Right lobe of liver (tissue), 6 donors: ENCODE measurements at regions not wholly inside any gene's neighbourhood (a gene's known extent, or its start where the extent isn't known, plus 50 kb on each side); places are given as distances from the start of the nearest gene placed in this dataset.
"Not testable (repeated sequence)": the region's sequence is repeated elsewhere in the genome, so short reads cannot be mapped to it uniquely, and the experiment has no call there.

Experiments used
- ATAC-seq, 4 donors: fragments of 200-7000 bp; cut with Tn5 transposase; one replicate each; pipeline ENCODE4 v1.9.1; 2020; ENCODE audit warnings: mild to moderate bottlenecking in 4 of 4, moderate library complexity in 4 of 4
- DNase-seq, 3 donors: peaks; one replicate each; pipeline ENCODE4 v3.0.0-alpha.2; 2020
- H3K27ac ChIP-seq, 3 donors: fragments of 200-600 bp; one replicate each; pipeline ENCODE4 v1.8.0; 2022
- H3K27me3 ChIP-seq, 2 donors: fragments of 200-600 bp; one replicate each; pipeline ENCODE4 v1.8.0; 2022
- H3K36me3 ChIP-seq, 4 donors: fragments of 200-600 bp; sonication (generic) in 1 of 4; one replicate each; pipeline versions ENCODE4 v1.5.1 to v1.8.0; 2017 to 2022; ENCODE audit warnings: control low read depth in 1 of 4
- H3K4me1 ChIP-seq, 4 donors: fragments of 200-600 bp; sonication (generic) in 1 of 4; one replicate each; pipeline versions ENCODE4 v1.5.1 to v1.8.0; 2017 to 2022; ENCODE audit warnings: control low read depth in 1 of 4
- H3K4me3 ChIP-seq, 3 donors: fragments of 200-600 bp; one replicate each; pipeline ENCODE4 v1.8.0; 2022
- H3K9me3 ChIP-seq, 4 donors: fragments of 200-600 bp; sonication (generic) in 1 of 4; one replicate each; pipeline versions ENCODE4 v1.5.1 to v1.8.0; 2017 to 2022; ENCODE audit warnings: control low read depth in 1 of 4
- CTCF ChIP-seq, 4 donors: fragments of 200-600 bp in 3 of 4; fragments of 450-650 bp in 1 of 4; IDR thresholded peaks; one replicate each; pipeline versions ENCODE4 v1.5.1 to v1.8.0; 2016 to 2022; ENCODE audit warnings: antibody characterized with exemption in 4 of 4, mild to moderate bottlenecking in 2 of 4
- WGBS: methylation state at CpG from one replicate; pipeline ENCODE4 v1.1.6; 2018; ENCODE audit warnings: low coverage, low lambda C conversion rate; ENCODE audit not compliant: insufficient coverage; ENCODE audit errors: missing lambda C conversion rate; 5-methylcytosine and 5-hydroxymethylcytosine counted together
- intact Hi-C, 2 donors: fragments of 100-400 bp; cut with DNase I; formaldehyde crosslinking; loops; one replicate each; pipeline versions ENCODE4 v1.11.2 to v1.14.1; 2022
- donor health status: DM: no; HTN: yes; CAD: no.
- donor health status: DM: no; HTN: no; CAD: no.
- donor health status: DM: no; HTN: no; CAD: no.
- donor health status: DM: no; HTN: yes; CAD: no.
- donor health status: DM: no; HTN: yes; CAD: no.

GRCh38 chr18:14460364-14460763 lies 83.0 kb downstream of the POTEC start:
- DNase-seq: peak in 1 of 3 donors; percentile 35
- intact Hi-C loops, H3K36me3 ChIP-seq, H3K27ac ChIP-seq, ATAC-seq, H3K9me3 ChIP-seq, H3K4me3 ChIP-seq, H3K27me3 ChIP-seq: not testable (repeated sequence)
- no CpG with 5 or more reads among the region's 17 CpGs for WGBS
- peaks cover 0 to 12% (median 0%) of the 10 kb centered on the region in 4 donors for H3K4me1 ChIP-seq

GRCh38 chr18:14459826-14460225 lies 83.6 kb downstream of the POTEC start:
- intact Hi-C loops, ATAC-seq, H3K27me3 ChIP-seq, H3K4me3 ChIP-seq, H3K27ac ChIP-seq, DNase-seq, H3K36me3 ChIP-seq, H3K9me3 ChIP-seq: not testable (repeated sequence)
- peaks cover 0 to 12% (median 0%) of the 10 kb centered on the region in 4 donors for H3K4me1 ChIP-seq
- no CpG with 5 or more reads among the region's 23 CpGs for WGBS

- H3K27me3 ChIP-seq, H3K36me3 ChIP-seq, intact Hi-C loops, H3K9me3 ChIP-seq: not testable (repeated sequence)
- Histone ChIP-seq H3K4me1 (peaks cover 0 to 12% (median 0%) of the 10 kb centered on the region in 4 donors), H3K27ac (peak overlapping the region in 1 of 3 donors; percentile 65), H3K4me3 (peak overlapping the region in 1 of 3 donors; percentile 51)
- TF ChIP-seq CTCF (IDR thresholded peaks at IDR 0.05): peak in 2 of 4 donors; percentile 17 to 63
- DNase-seq (peak; percentile 70 to 95 (median 89)), ATAC-seq (peak in 1 of 4 donors; percentile 39)
- 32% methylated on average over 12 of the region's 62 CpGs for WGBS
Observed at GRCh38 chr18:14458009-14458945, 85.1 kb downstream of the POTEC start.

- DNase-seq (peak in 2 of 3 donors; percentile 42 to 55), ATAC-seq (peak in 1 of 4 donors; percentile 30)
- H3K36me3 ChIP-seq, H3K27me3 ChIP-seq, intact Hi-C loops, H3K4me1 ChIP-seq, H3K9me3 ChIP-seq: not testable (repeated sequence)
- peak overlapping the region; percentile 29 to 56 (median 41) for H3K4me3 ChIP-seq
- H3K27ac ChIP-seq: peak overlapping the region in 1 of 3 donors; percentile 82
- WGBS: 3% methylated on average over 28 of the region's 46 CpGs
Observed at GRCh38 chr18:14450637-14451009, 92.8 kb downstream of the POTEC start.

GRCh38 chr18:14449995-14450636 lies 93.3 kb downstream of the POTEC start:
- DNase-seq (peak; percentile 47 to 75 (median 63)), ATAC-seq (peak in 3 of 4 donors; percentile 82 to 100 (median 89))
- H3K4me1 ChIP-seq, H3K36me3 ChIP-seq, intact Hi-C loops, H3K9me3 ChIP-seq, H3K27me3 ChIP-seq: not testable (repeated sequence)
- Histone ChIP-seq H3K4me3 (peak overlapping the region in 2 of 3 donors; percentile 41 to 56), H3K27ac (peak overlapping the region in 1 of 3 donors; percentile 82)
- no CpG with 5 or more reads among the region's 60 CpGs for WGBS

GRCh38 chr18:14449062-14449461 lies 94.3 kb downstream of the POTEC start:
- intact Hi-C loops, H3K9me3 ChIP-seq, H3K4me3 ChIP-seq, H3K27me3 ChIP-seq, H3K27ac ChIP-seq, H3K36me3 ChIP-seq, DNase-seq, ATAC-seq, H3K4me1 ChIP-seq: not testable (repeated sequence)
- WGBS: 60% methylated on average over 1 of the region's 12 CpGs

- ATAC-seq, H3K9me3 ChIP-seq, H3K27me3 ChIP-seq, H3K4me3 ChIP-seq, H3K4me1 ChIP-seq, H3K36me3 ChIP-seq, intact Hi-C loops, H3K27ac ChIP-seq: not testable (repeated sequence)
- DNase-seq: peak in 1 of 3 donors; percentile 52
- no CpG with 5 or more reads among the region's 4 CpGs for WGBS
Observed at GRCh38 chr18:14447715-14448114, 95.7 kb downstream of the POTEC start.

- WGBS: 50% methylated on average over 3 of the region's 4 CpGs
- H3K27ac ChIP-seq, ATAC-seq, H3K36me3 ChIP-seq, H3K9me3 ChIP-seq, H3K27me3 ChIP-seq, intact Hi-C loops, H3K4me1 ChIP-seq, DNase-seq, H3K4me3 ChIP-seq: not testable (repeated sequence)
Observed at GRCh38 chr18:14435460-14435859, 107.9 kb downstream of the POTEC start.

GRCh38 chr18:14432371-14432770 lies 111.0 kb downstream of the POTEC start:
- H3K36me3 ChIP-seq, intact Hi-C loops, DNase-seq, H3K4me3 ChIP-seq, ATAC-seq, H3K27me3 ChIP-seq, H3K27ac ChIP-seq, H3K9me3 ChIP-seq, H3K4me1 ChIP-seq: not testable (repeated sequence)
- 85% methylated on average over 5 of the region's 10 CpGs for WGBS

- peak; percentile 90 to 92 (median 91) for DNase-seq
- H3K9me3 ChIP-seq, intact Hi-C loops, H3K27me3 ChIP-seq, H3K36me3 ChIP-seq, H3K4me1 ChIP-seq: not testable (repeated sequence)
- peak overlapping the region; percentile 29 to 62 (median 45) for H3K4me3 ChIP-seq
- WGBS: 5% methylated on average over 8 of the region's 46 CpGs
- H3K27ac ChIP-seq: peak overlapping the region in 1 of 3 donors; percentile 60
- ATAC-seq: peak; percentile 46 to 73 (median 56)
Observed at GRCh38 chr18:14431031-14431521, 112.3 kb downstream of the POTEC start.
